HG03354 (cell line): ENCODE measurements at regions not wholly inside any gene's neighbourhood (a gene's known extent, or its start where the extent isn't known, plus 50 kb on each side); places are given as distances from the start of the nearest gene placed in this dataset.
"Not testable (repeated sequence)": the region's sequence is repeated elsewhere in the genome, so short reads cannot be mapped to it uniquely, and the experiment has no call there.

Experiments used
- ATAC-seq: cut with Tn5 transposase; IDR thresholded peaks from one replicate; pipeline ENCODE4 v1.9.1; 2021; ENCODE audit warnings: mild to moderate bottlenecking; ENCODE audit not compliant: unreplicated experiment, poor library complexity, severe bottlenecking

DNA sequence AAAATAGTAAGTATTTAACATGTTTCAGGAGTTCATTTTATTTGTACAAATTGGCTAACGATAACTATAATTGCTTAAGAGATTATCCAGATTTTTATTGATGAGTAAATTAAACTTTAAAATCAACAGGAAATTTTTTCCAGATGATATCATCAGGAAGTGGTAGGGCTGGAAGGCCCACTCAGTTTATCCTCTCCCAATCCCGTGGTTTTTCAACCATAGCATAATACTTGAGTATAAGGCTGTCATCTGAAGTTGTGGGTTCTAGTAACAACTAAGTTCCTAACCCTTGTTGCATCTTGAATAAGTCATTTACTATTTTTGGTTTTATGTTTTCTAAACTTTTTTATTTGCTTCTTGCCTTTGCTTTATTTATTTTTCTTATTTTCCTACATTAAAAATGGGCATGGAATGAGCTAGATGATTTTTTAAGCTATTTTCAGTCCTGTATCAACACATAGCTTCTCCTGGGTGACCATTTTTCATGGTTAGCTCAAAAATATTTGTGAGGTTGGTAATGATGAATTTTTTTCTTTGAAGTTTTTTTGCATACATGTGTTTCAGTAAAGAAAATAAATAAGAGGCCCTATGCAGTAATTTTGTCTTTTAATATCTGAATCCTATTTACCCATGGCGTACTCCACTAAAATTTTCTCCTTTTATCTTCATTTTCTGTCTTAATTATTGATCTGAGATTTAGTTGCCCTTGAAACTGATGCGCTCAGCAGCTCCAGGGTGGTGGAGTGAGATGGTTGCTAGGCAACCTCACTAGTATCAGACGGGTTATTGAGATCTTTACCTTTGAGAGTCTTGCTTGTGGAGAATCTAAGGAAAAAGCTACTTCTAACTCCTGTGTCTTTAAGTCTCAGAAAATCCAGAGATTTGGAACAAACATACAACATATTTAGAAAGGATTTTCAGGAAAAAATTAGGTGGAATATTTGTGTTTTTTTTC is 452.0 kb upstream of the CCDC179 start:
- ATAC-seq: no peak

DNA sequence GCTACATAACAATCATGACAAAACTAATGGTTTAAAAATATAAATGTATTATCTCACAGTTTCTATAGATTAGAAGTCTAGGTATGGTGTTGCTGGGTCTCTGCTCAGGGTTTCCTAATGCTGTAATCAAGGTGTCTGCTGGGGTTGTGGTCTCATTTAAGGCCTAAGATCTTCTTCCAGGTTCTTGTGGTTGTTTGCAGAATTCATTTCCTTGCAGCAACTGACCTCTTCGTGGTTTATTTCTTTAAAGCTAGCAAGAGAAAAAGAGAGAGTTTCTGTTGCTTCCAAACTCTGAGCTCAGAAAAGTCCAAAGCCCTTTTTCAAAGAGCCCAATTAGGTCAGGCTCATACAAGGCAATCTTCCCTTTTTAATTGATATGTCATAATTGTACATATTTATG is 452.7 kb upstream of the CCDC179 start:
- ATAC-seq: no peak

DNA sequence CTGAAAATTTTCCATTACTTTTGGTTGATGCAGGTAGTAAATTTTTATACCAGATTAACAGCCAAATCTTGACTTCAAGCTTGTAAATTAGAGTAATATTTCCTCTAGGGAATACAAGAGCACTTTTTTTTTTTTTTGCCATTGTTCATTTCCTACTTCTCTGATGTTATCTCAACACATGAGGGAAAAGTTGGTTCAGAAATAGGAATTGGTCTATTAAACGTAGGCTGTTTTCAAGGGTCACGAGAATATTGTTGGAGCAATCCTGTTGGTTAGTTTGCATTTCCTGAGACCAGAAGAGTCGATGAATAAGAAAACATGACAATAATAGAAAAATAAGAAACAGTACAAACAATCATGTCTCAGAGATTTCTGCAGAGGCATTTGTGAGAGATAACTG is 453.9 kb upstream of the CCDC179 start:
- ATAC-seq: no peak

DNA sequence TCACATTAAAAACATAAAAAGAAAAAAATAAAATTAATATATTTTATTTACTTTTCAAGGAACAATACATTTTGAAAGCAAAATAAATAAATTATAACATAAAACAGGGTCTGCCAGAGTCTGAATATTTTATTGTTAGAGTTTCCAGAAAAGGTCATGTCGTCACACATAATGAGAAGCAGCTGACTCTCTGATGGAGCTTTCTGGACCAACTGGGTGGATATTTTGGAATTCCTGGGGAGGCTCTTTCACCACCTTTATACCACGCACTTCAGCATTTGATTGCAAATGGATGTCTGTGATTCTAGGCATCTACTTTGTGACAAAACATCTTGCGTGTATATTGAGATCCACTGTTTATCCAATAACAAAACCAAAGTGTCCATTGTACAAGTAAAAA is 455.0 kb upstream of the CCDC179 start:
- no peak for ATAC-seq

DNA sequence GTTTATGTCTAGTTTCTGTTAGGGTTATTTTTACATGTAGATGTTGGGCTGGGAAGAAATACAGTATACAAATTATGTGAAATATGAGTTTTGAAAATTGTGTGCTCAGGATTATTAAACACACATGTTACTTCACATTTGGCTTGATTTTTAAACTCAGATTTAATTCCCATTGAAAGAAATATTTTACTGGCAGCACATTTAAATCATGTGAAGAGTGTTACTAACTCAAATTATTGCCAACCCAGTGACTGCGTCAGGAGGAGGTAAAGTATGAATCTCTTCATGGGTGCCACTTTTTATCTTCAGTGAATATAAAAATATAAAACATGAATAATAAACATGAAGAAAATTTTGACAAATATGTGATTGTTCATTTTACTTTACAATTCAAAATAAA is 457.5 kb upstream of the CCDC179 start:
- ATAC-seq: no peak

DNA sequence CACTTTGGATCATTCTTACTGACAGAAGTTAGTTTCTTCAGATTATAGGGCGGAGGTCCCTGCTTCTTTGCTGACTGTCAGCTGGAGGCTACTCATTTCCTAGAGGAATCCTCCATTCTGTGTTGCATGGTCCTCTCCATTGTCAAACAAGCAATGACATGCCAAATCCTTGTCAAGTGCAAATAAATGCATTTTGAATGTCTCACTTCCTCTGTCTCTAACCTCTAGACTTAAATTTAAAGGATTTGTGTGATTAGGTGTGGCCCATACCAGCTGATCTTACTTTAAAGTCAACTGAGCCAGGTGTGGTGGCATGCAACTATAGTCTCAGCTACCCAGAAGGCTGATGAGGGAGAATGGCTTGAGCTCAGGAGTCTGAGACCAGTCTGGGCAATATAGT is 458.4 kb upstream of the CCDC179 start:
- ATAC-seq: no peak

DNA sequence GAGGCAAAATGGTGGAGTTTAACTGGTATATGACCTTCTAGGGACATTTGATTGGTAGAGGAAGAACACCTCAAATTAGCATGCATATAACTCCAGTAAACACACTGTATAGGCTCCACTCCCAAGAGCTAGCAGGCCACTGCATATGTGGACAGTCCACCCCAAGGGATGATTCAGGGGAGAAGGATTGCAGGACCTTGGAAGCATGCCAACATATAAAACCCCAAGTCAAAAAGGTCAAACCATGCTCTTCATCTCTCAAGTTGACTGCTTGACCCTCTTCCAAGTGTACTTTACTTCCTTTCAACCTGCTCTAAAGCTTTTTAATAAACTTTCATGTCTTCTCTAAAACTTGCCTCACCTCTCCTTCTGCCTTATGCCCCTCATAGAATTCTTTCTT is 459.9 kb upstream of the CCDC179 start:
- ATAC-seq: no peak

DNA sequence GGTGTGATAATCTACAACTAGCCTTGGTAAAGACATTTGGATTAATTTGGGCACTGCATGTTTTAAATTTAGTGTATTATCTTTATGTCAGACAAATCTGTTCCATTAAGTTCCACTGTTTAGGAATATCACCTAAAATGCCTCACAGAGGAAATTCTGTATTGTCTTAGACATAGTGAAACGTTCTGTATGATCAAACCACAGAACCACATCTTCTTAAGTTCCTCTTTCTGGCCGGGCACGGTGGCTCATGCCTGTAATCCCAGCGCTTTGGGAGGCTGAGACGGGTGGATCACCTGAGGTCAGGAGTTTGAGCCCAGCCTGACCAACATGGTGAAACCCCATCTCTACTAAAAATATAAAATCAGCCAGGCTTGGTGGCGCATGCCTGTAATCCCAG is 475.3 kb upstream of the CCDC179 start:
- not testable (repeated sequence) for ATAC-seq

DNA sequence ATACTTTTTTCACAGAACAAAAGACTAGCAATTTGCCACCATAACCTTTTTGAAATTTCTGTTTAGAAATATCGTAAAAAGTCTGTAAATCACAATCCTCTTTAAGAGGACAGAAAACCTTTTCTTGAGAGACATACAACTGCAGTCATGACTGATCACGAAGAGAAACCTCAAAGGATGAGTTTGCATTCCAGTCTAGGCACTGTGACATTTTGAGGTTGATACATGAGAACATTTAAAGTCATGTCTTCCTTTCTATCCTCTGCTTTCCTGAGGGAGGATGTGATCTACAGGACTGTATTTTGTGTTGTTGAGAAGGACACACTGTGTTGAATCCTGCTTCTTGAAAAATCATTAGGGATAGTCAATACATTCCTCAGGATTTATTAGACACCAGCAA is 476.7 kb upstream of the CCDC179 start:
- ATAC-seq: no peak

DNA sequence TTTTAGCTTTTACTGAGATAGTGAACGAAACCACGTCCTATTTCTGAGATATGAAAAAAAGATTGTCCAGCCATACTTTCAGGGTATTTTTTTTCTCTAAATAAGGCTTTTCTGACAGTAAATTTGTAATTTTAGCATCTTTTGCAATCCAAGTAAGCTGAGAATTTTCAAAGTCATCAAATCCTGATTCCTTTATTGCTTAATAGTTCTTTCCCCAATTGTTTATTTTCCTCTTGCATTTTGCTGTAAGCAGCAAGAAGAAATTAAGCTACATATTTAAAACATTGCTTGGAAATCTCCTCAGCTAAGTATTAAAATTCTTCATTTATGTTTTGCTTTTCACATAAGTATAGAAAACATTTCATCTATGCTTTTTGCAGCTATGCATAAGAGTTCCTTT is 493.3 kb upstream of the CCDC179 start:
- no peak for ATAC-seq

DNA sequence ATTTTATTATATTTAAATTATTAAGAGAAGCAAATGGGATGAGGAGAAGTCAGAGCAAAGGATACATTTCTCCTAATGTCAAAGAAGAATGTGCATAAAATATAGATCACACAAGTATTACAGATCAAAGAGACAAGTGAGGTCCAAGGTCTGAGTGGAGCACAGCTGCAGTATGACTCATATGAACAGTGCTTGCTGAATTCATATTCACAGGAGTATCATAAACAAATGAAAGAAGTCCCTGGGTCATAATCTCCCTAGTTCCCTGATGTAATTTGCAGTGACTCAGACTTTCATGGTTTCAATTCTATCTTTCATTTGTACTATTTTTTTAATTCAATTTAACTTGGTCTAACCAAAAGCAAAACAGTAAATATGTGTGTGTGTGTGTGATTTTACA is 499.0 kb upstream of the CCDC179 start:
- no peak for ATAC-seq

DNA sequence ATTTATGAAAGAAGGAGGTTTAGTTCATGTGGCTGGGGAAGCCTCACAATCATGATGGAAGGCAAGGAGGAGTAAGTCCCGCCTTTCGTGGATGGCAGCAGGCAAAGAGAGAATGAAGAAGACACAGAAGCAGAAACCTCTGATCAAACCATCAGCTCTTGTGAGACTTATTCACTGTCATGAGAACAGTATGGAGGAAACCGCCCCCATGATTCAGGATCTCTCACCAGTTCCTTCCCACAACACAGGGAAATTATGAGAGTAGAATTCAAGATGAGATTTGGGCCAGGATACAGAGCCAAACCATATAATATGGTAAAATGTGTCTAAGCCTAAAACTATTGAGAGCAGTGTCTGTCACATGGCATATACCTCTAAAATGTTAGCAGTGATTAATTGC is 503.8 kb upstream of the CCDC179 start:
- no peak for ATAC-seq

DNA sequence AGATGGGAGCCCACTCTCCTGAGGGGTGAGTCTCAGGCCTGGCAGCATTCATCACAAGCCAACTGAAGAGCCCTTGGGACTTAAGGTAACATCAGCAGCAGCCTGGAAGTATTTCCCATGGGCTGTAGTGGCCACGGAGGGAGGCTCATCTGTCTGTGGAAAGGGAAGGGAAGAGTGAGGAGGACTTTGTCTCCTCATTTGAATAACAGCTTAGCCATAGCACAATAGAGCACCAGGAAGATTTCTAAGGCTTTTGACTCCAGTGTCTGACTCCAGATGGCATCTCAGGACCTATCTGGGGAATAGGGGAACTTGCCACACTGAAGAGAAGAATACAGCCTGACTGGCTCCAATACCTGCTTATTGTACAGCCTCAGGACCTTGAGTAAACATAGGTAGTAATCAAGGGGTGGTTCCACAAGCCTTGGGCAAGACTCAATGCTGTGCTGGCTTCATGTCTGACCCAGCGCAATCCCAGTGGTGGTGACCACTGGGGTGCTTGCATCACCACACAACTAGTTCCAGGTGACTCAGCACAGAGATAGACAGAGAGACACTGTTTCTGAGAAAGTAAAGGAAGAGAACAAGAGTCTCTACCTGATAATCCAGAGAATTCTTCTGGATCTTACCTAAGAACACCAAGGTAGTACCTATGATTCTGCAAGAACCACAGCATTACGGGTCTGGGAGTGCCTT is 510.5 kb upstream of the CCDC179 start:
- no peak for ATAC-seq

DNA sequence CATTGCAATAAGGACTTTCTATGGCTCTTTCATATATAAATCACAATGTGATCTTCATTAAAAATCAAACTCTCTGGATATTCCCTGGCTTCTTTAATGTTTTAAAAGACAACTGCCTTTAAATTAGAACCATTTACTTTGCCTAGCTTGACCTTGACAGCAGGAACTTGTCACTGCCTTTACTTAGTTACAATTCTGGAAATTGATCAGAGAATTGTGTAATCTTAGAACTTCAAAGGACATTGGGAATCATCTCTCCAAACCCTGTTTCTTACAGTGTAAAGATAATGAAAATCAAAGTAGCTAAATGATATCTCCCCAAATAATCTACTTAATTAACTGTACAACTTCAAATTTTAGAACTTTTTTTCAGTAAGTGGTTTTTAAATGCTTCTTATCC is 517.6 kb upstream of the CCDC179 start:
- no peak for ATAC-seq

DNA sequence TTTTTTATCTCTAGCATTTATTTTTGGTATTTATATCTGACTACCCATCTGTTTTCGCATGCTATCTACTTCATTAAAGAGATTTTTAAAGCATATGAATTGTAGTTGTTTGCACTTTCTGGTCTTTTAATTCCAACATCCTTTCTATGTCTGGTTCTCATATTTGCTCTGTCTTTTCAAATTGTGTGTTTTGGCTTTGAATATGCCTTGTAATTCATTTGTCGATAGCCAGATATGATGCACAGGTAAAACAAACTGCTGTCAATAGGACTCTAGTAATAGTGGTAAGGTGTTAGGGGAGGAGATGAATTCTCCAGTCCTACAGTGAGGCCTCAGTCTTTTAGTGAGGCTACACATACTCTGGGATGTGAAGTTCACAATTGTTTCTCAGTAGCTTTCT is 530.8 kb upstream of the CCDC179 start:
- ATAC-seq: no peak

DNA sequence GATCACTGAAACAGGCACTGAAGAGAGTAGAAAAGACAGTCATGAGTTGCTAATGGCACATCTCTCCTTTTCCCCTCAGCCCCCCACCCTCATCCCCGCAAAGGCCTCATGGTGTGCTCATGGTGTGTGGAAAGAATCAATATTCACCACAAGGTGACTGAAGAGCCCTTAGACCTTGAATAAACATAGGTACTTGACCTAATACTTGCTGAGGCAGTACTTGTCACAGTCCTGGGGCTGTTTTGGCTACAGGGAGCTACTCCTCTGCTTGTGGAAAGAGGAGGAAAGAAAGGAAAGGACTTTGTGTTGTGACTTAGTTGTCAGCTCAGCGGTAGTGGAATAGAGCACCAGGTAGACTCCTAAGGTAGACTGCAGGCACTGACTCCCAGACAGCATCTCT is 537.8 kb upstream of the CCDC179 start:
- no peak for ATAC-seq

DNA sequence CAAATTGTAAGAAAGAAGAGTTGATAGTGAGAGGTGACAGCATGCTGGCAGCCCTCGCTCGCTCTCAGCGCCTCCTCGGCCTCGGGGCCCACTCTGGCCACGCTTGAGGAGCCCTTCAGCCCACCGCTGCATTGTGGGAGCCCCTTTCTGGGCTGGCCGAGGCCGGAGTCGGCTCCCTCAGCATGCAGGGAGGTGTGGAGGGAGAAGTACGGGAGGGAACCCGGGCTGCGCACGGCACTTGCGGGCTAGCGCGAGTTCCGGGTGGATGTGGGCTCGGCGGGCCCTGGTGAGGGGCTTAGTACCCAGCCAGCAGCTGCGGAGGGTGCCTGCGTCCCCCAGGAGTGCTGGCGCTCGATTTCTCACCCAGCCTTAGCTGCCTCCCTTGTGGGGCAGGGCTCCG is 539.7 kb upstream of the CCDC179 start:
- ATAC-seq: no peak

DNA sequence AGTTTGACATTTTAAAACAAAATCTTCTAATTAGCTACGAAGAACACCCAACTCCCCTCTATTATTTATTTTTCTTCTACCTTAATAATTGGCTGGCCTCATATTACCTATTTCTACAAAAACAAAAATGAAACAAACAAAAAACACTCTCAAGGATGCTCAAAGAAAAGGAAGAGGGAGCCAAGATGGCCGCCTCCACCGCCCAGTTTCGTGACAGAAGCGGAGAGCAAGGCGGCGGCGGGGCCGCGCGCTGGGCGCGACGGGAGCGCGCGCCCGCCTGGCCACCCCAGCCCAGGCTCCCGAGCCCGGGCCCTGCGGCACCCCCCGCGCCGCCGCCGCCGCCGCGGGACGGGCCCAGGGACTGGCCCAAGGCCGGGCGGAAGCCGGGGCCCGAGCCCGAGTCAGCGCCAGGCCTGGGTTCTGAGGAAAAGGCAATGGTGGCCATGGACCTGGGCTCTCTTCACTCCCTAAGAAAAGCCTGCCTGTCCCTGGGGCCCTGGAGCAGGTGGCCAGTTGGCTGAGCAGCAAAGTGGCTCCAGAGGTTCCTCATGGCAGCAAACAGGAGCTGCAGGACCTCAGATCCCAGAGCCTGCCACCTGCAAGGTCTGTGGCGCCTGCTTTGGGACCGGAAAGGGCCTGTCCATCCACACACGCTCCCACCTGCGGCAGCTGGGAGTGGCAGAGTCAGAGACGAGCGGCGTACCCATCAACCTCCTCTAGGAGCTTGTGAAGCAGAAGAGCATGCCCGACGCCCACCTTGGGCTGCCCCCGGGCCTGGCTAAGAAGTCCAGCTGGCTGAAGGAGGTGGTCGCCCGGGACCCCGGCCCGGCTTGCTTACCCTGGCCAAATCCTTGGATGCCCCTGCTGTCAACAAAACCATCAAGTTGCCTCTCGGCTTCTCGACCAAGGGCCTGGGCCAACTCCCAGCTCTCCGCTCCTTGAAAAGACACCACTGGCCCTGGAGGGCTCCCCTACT is 543.2 kb upstream of the CCDC179 start:
- no peak for ATAC-seq

DNA sequence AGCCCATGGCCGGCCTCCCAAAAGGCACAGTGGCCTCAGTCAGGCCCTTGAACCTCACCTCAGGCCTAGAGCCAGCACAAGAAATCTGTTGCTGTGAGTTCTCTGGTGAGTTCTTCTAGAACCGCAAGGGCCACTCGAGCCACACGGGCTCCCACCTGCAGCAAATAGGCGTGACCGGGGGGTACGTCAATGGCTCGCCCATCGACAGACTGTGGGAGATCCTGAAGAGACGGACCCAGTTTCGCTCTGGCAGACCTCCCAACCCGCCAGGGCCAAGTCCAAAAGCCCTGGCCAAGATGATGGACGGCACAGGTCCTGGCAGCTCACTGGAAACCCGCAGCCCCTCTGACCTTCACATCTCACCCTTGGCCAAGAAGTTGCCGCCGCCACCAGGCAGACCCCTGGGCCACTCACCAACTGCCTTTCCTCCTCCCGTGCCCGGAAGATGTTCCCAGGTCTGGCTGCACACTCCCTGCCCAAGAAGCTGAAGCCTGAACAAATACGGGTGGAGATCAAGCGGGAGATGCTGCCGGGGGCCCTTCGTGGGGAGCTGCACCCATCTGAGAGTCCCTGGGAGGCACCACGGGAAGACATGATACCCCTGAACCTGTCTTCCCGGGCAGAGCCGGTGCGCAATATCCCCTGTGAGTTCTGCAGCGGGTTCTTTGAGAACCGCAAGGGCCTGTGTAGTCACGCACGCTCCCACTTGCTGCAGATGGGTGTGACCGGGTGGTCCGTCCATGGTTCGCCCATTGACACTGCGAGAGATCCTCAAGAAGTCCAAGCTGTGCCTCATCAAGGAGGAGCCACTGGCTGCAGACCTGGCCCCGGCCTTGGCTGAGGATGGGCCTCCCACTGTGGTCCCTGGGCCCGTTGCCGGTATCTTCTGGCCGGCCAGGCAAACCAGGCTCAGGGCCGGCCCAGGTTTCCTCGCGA is 544.2 kb upstream of the CCDC179 start:
- ATAC-seq: no peak
